Panc1 (cell line): ENCODE measurements at regions not wholly inside any gene's neighbourhood (a gene's known extent, or its start where the extent isn't known, plus 50 kb on each side); places are given as distances from the start of the nearest gene placed in this dataset.

ENCODE experiments used
- ATAC-seq: fragments of 200-7000 bp; cut with Tn5 transposase; 2 replicates; pipeline ENCODE4 v1.9.1; 2020; ENCODE audit warnings: mild to moderate bottlenecking, moderate library complexity
- BruUV-seq: library from RNA; stranded (reverse); fragments of 400-500 nt; replicated peaks from 2 replicates; lab custom pipeline; 2021; lab: Mats Ljungman, UMichigan
- CTCF ChIA-PET: fragments of 300-600 bp; sonication (Branson Sonifier 250); formaldehyde crosslinking; loops from one replicate; lab custom pipeline; 2022; ENCODE audit warnings: antibody characterized with exemption; lab: Charles Lee
- POLR2A ChIA-PET: fragments of 300-600 bp; sonication (Branson Sonifier 250); formaldehyde crosslinking; loops from one replicate; lab custom pipeline; 2022; ENCODE audit warnings: antibody characterized with exemption; lab: Charles Lee
- DNase-seq: peaks from one replicate; pipeline ENCODE4 v3.0.0-alpha.2; 2010; ENCODE audit warnings: low read depth, low spot score
- H3K27ac ChIP-seq: 2 replicates; pipeline ENCODE4 v1.5.1; 2011; ENCODE audit warnings: mild to moderate bottlenecking, low read length, inconsistent platforms
- H3K27me3 ChIP-seq: fragments of 200-500 bp; sonication (Bioruptor generic); 2 replicates; pipeline ENCODE4 v1.6.0; 2014; ENCODE audit warnings: low read length, inconsistent platforms; ENCODE audit not compliant: control insufficient read depth, insufficient read depth
- H3K36me3 ChIP-seq: fragments of 200-500 bp; sonication (Bioruptor generic); 2 replicates; pipeline ENCODE4 v1.5.1; 2014; ENCODE audit warnings: inconsistent platforms, mild to moderate bottlenecking, low read length, moderate library complexity; ENCODE audit not compliant: control insufficient read depth, insufficient read depth
- H3K4me1 ChIP-seq: 2 replicates; pipeline ENCODE4 v1.5.1; 2011; ENCODE audit warnings: inconsistent platforms, mild to moderate bottlenecking, low read length, moderate library complexity; ENCODE audit not compliant: control insufficient read depth, insufficient read depth
- H3K4me3 ChIP-seq, 2 experiments: 2 replicates each; pipeline ENCODE4 v1.5.1; 2011 to 2012; ENCODE audit warnings: low read depth in 2 of 2, low read length in 2 of 2, mild to moderate bottlenecking in 2 of 2, inconsistent platforms in 1 of 2, moderate library complexity in 1 of 2
- H3K9me3 ChIP-seq: fragments of 200-500 bp; sonication (Bioruptor generic); 2 replicates; pipeline ENCODE4 v1.5.1; 2014; ENCODE audit warnings: low read depth, mild to moderate bottlenecking, inconsistent platforms, low read length, moderate library complexity; ENCODE audit not compliant: control insufficient read depth, insufficient read depth
- POLR2AphosphoS5 ChIP-seq: IDR thresholded peaks from 2 replicates; pipeline ENCODE4 v1.6.1; 2012; ENCODE audit warnings: mild to moderate bottlenecking, low read depth, low read length, moderate library complexity
- REST ChIP-seq, 2 experiments: IDR thresholded peaks; 2 replicates each; pipeline ENCODE4 v1.6.1; 2011 to 2012; ENCODE audit warnings: low read depth in 2 of 2, control low read depth in 1 of 2, low read length in 1 of 2, mild to moderate bottlenecking in 1 of 2, moderate library complexity in 1 of 2; ENCODE audit not compliant: insufficient read depth in 1 of 2
- SIN3A ChIP-seq: IDR thresholded peaks from 2 replicates; pipeline ENCODE4 v1.6.1; 2012; ENCODE audit warnings: low read depth, mild to moderate bottlenecking, low read length, moderate library complexity, borderline replicate concordance; ENCODE audit not compliant: insufficient read depth
- TCF7L2 ChIP-seq: IDR thresholded peaks from 2 replicates; pipeline ENCODE4 v1.6.1; 2011; ENCODE audit warnings: mild to moderate bottlenecking, low read depth, low read length, inconsistent platforms
- in situ Hi-C: cut with HindIII; loops from 2 replicates; pipeline ENCODE4 v1.10.0; 2016; ENCODE audit warnings: low sequenced_read_pairs, low pct_unique_long_range_greater_than_20kb
- intact Hi-C: fragments of 100-400 bp; cut with micrococcal nuclease; formaldehyde crosslinking; loops from one replicate; pipeline ENCODE4 v1.10.0; 2022; ENCODE audit not compliant: unreplicated experiment
- TF ChIP-seq, protein P1 (sequence below): fragments of 450-650 bp; IDR thresholded peaks from 2 replicates; pipeline ENCODE4 v1.5.1; 2017; ENCODE audit warnings: mild to moderate bottlenecking

GRCh38 chr14:97777622-97778355, 980.6 kb downstream of the VRK1 start:
- ChIA-PET CTCF (no interaction called here), POLR2A (no interaction called here)
- no peaks in the 10 kb centered on the region for H3K36me3 ChIP-seq
- DNase-seq (no peak), ATAC-seq (no peak)
- intact Hi-C loops, result no loop called here
- no peaks in the 10 kb centered on the region for H3K4me1 ChIP-seq
- in situ Hi-C loops, result no loop called here
- no peaks in the 10 kb centered on the region for H3K27me3 ChIP-seq
- no peak for TF ChIP-seq TCF7L2
- TF ChIP-seq, protein P1, sequence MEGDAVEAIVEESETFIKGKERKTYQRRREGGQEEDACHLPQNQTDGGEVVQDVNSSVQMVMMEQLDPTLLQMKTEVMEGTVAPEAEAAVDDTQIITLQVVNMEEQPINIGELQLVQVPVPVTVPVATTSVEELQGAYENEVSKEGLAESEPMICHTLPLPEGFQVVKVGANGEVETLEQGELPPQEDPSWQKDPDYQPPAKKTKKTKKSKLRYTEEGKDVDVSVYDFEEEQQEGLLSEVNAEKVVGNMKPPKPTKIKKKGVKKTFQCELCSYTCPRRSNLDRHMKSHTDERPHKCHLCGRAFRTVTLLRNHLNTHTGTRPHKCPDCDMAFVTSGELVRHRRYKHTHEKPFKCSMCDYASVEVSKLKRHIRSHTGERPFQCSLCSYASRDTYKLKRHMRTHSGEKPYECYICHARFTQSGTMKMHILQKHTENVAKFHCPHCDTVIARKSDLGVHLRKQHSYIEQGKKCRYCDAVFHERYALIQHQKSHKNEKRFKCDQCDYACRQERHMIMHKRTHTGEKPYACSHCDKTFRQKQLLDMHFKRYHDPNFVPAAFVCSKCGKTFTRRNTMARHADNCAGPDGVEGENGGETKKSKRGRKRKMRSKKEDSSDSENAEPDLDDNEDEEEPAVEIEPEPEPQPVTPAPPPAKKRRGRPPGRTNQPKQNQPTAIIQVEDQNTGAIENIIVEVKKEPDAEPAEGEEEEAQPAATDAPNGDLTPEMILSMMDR, result no peak
- no peak for TF ChIP-seq REST (IDR thresholded peaks at IDR 0.05; ENCODE audit: insufficient read depth in 1 of 2, low read depth in 2 of 2, low read length in 1 of 2)
- TF ChIP-seq SIN3A, result no peak
- TF ChIP-seq POLR2AphosphoS5, result no peak
- H3K4me3 ChIP-seq, result no peak overlapping the region
- H3K27ac ChIP-seq, result no peak overlapping the region
- no peaks in the 10 kb centered on the region for H3K9me3 ChIP-seq
- BruUV-seq, result no TSS peak

DNA sequence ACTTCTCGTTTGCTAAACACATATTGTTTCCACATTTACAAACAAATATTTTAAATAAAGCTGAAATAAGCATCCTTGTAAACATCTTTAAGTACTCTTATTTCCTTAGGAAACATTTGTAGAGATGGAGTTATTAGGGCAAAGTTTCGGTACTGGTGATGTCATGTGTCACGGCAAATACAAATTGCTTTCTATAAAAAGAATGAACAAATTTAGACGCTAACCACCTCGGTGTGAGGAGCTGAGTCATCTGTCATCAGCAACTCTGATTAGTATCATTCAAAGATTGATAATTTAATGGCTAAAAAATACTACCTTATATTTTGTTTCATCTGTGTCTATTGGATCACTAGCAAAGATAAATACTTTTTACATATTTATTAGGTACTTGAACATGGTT, 982.0 kb downstream of the VRK1 start:
- in situ Hi-C loops, result no loop called here
- Histone ChIP-seq H3K4me1 (no peaks in the 10 kb centered on the region), H3K27ac (no peak overlapping the region), H3K9me3 (no peaks in the 10 kb centered on the region), H3K36me3 (no peaks in the 10 kb centered on the region), H3K4me3 (no peak overlapping the region), H3K27me3 (no peaks in the 10 kb centered on the region)
- POLR2A ChIA-PET, result no interaction called here
- TF ChIP-seq POLR2AphosphoS5, result no peak
- TF ChIP-seq SIN3A, result no peak
- TF ChIP-seq, protein P1, result no peak
- TF ChIP-seq TCF7L2, result no peak
- no peak for TF ChIP-seq REST (IDR thresholded peaks at IDR 0.05; ENCODE audit: insufficient read depth in 1 of 2, low read depth in 2 of 2, low read length in 1 of 2)
- intact Hi-C loops, result no loop called here
- BruUV-seq, result no TSS peak
- no peak for ATAC-seq
- no peak for DNase-seq
- CTCF ChIA-PET, result no interaction called here
